ENCODE measurements at regions not wholly inside any gene's neighbourhood (a gene's known extent, or its start where the extent isn't known, plus 50 kb on each side); places are given as distances from the start of the nearest gene placed in this dataset.
"Not testable (repeated sequence)": the region's sequence is repeated elsewhere in the genome, so short reads cannot be mapped to it uniquely, and the experiment has no call there.

DNA sequence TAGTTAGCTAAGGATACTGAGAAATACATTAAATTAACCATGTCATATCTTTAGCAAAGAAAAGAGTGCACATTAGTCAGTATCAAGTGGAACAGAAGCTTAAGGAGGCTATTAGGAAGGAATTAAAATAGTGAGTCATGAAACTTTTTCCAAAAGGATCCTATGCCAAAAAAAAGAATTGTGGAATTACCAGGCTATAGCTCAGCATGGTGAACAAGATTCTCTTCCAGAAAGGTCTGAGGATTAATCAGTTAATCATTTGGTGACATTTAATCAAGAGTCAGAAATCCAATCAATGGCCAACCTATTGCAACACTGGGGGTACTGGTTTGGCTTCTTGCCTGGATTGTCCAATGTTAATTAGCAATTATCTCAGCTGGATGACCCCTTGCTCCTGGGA is 244.5 kb upstream of the NMUR2 start:
- Mint-ChIP-seq H3K36me3 (ENCODE audit: low read depth) (no peaks in the 10 kb centered on the region), H3K27me3 (ENCODE audit: insufficient read depth) (no peaks in the 10 kb centered on the region), H3K4me3 (no peak overlapping the region), H3K27ac (no peak overlapping the region), H3K9me3 (peaks cover 12% of the 10 kb centered on the region), H3K4me1 (ENCODE audit: low read depth) (no peaks in the 10 kb centered on the region)
- TF ChIP-seq, protein P1, sequence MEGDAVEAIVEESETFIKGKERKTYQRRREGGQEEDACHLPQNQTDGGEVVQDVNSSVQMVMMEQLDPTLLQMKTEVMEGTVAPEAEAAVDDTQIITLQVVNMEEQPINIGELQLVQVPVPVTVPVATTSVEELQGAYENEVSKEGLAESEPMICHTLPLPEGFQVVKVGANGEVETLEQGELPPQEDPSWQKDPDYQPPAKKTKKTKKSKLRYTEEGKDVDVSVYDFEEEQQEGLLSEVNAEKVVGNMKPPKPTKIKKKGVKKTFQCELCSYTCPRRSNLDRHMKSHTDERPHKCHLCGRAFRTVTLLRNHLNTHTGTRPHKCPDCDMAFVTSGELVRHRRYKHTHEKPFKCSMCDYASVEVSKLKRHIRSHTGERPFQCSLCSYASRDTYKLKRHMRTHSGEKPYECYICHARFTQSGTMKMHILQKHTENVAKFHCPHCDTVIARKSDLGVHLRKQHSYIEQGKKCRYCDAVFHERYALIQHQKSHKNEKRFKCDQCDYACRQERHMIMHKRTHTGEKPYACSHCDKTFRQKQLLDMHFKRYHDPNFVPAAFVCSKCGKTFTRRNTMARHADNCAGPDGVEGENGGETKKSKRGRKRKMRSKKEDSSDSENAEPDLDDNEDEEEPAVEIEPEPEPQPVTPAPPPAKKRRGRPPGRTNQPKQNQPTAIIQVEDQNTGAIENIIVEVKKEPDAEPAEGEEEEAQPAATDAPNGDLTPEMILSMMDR (IDR thresholded peaks at IDR 0.05): no peak
- no peak for DNase-seq

DNA sequence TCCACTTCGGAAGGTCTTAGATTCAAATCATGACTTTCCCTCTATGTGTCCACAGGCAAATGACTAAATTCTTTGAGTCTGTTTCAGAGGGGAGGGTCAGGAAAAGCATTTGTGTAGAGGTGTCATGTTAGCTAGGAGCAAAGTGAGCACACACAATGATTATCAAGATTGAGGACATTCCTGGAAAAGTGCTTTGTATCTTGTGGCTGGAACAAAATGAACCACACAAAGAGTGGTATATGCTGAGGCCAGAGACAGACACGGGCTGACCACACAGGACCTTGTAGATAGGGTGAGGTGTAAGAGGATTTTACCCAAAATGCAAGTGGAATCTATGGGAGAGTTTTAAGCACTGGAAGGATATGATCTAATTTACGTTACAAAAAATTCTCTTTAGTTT is 245.3 kb upstream of the NMUR2 start:
- Mint-ChIP-seq H3K27ac (no peak overlapping the region), H3K4me3 (no peak overlapping the region), H3K36me3 (ENCODE audit: low read depth) (no peaks in the 10 kb centered on the region), H3K4me1 (ENCODE audit: low read depth) (no peaks in the 10 kb centered on the region), H3K9me3 (peaks cover 12% of the 10 kb centered on the region), H3K27me3 (ENCODE audit: insufficient read depth) (no peaks in the 10 kb centered on the region)
- TF ChIP-seq, protein P1 (IDR thresholded peaks at IDR 0.05): no peak
- DNase-seq: no peak

- peaks cover 17% of the 10 kb centered on the region for H3K9me3 Mint-ChIP-seq
- H3K27ac Mint-ChIP-seq; DNase-seq; H3K4me1 Mint-ChIP-seq (ENCODE audit: low read depth); H3K4me3 Mint-ChIP-seq; H3K27me3 Mint-ChIP-seq (ENCODE audit: insufficient read depth); H3K36me3 Mint-ChIP-seq (ENCODE audit: low read depth): not testable (repeated sequence)
Measured at GRCh38 chr5:152659470-152659869, 254.4 kb upstream of the NMUR2 start.

DNA sequence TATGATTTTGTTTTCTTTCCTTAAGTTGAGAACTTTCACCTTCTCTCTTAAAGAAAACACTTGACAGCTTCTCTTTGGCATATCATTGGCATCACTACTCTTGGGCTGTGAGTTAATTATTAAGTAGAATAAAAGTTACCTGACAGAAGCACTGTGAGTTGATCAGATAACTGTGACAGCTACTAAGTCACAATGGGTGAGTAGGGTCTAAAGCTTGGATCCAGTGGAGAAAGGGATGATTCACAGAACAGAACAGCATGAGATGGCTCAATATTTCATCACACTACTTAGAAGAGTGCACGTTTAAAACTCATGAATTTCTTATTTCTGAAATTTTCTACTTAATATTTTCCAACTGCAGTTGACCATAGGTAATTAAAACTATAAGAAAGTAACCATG is 268.5 kb upstream of the NMUR2 start:
- no peaks in the 10 kb centered on the region for H3K27me3 Mint-ChIP-seq (ENCODE audit: insufficient read depth)
- H3K9me3 Mint-ChIP-seq: peaks cover 17% of the 10 kb centered on the region
- TF ChIP-seq, protein P1 (IDR thresholded peaks at IDR 0.05): no peak
- no peak overlapping the region for H3K27ac Mint-ChIP-seq
- H3K4me3 Mint-ChIP-seq: no peak overlapping the region
- no peak for DNase-seq
- no peaks in the 10 kb centered on the region for H3K36me3 Mint-ChIP-seq (ENCODE audit: low read depth)
- H3K4me1 Mint-ChIP-seq (ENCODE audit: low read depth): no peaks in the 10 kb centered on the region

DNA sequence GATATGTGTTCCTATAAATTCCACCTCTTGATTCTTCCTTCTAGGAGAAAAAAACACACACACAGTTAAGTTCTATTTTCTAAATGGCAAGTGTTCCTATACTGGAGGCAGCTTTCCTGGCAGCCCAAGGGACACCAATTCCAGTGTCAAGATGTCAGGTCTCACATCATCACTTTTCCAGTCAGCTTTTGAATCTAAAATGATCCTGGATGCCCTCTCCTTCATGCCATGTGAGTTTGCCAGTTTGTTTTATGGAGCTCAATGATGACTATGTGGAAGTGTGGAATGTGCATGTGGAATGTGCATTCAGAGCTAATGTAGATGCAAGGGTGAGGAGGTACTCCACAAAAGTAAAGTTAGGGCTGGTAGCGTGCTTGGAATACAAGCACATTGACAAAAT is 269.3 kb upstream of the NMUR2 start:
- DNase-seq: no peak
- Mint-ChIP-seq H3K9me3 (peaks cover 18% of the 10 kb centered on the region), H3K27me3 (ENCODE audit: insufficient read depth) (no peaks in the 10 kb centered on the region), H3K4me1 (ENCODE audit: low read depth) (no peaks in the 10 kb centered on the region), H3K4me3 (no peak overlapping the region), H3K36me3 (ENCODE audit: low read depth) (no peaks in the 10 kb centered on the region), H3K27ac (no peak overlapping the region)
- TF ChIP-seq, protein P1 (IDR thresholded peaks at IDR 0.05): no peak

- Mint-ChIP-seq H3K36me3 (ENCODE audit: low read depth) (no peaks in the 10 kb centered on the region), H3K4me1 (ENCODE audit: low read depth) (no peaks in the 10 kb centered on the region), H3K4me3 (no peak overlapping the region), H3K27ac (no peak overlapping the region), H3K9me3 (peaks cover 15% of the 10 kb centered on the region), H3K27me3 (ENCODE audit: insufficient read depth) (no peaks in the 10 kb centered on the region)
- TF ChIP-seq, protein P1 (IDR thresholded peaks at IDR 0.05): no peak
- DNase-seq: no peak
Measured at GRCh38 chr5:152676196-152676595, 271.1 kb upstream of the NMUR2 start.

Data from HFFc6 (cell line).